GM18861 (cell line): ENCODE measurements at regions not wholly inside any gene's neighbourhood (a gene's known extent, or its start where the extent isn't known, plus 50 kb on each side); places are given as distances from the start of the nearest gene placed in this dataset.
"Not testable (repeated sequence)": the region's sequence is repeated elsewhere in the genome, so short reads cannot be mapped to it uniquely, and the experiment has no call there.

Source experiments
- ATAC-seq: cut with Tn5 transposase; IDR thresholded peaks from one replicate; pipeline ENCODE4 v1.9.1; 2021; ENCODE audit not compliant: unreplicated experiment

GRCh38 chr1:181191494-181192040 is 103.1 kb downstream of the IER5 start:
- no peak for ATAC-seq

- no peak for ATAC-seq
Observed at GRCh38 chr1:181192316-181192715, 103.8 kb downstream of the IER5 start.

- ATAC-seq: no peak
Observed at GRCh38 chr1:181202986-181203555, 114.6 kb downstream of the IER5 start.

- ATAC-seq: no peak
Observed at GRCh38 chr1:181204530-181204929, 116.0 kb downstream of the IER5 start.

GRCh38 chr1:181205901-181206300 is 117.4 kb downstream of the IER5 start:
- ATAC-seq: no peak

- no peak for ATAC-seq
Observed at GRCh38 chr1:181206513-181206912, 118.0 kb downstream of the IER5 start.

- no peak for ATAC-seq
Observed at GRCh38 chr1:181206979-181207790, 118.7 kb downstream of the IER5 start.

GRCh38 chr1:181208083-181208482 is 119.6 kb downstream of the IER5 start:
- no peak for ATAC-seq

GRCh38 chr1:181208967-181209366 is 120.5 kb downstream of the IER5 start:
- no peak for ATAC-seq

- ATAC-seq: no peak
Observed at GRCh38 chr1:181213056-181213455, 124.6 kb downstream of the IER5 start.

GRCh38 chr1:181216591-181216994 is 128.1 kb downstream of the IER5 start:
- no peak for ATAC-seq

- ATAC-seq: no peak
Observed at GRCh38 chr1:181219938-181220337, 131.4 kb downstream of the IER5 start.

- no peak for ATAC-seq
Observed at GRCh38 chr1:181221078-181221477, 132.6 kb downstream of the IER5 start.

GRCh38 chr1:181222972-181223505 is 134.5 kb downstream of the IER5 start:
- no peak for ATAC-seq

GRCh38 chr1:181226728-181227127 is 138.2 kb downstream of the IER5 start:
- not testable (repeated sequence) for ATAC-seq

GRCh38 chr1:181239086-181239485 is 150.6 kb downstream of the IER5 start:
- no peak for ATAC-seq

- ATAC-seq: not testable (repeated sequence)
Observed at GRCh38 chr1:181246320-181246719, 157.8 kb downstream of the IER5 start.

- ATAC-seq: not testable (repeated sequence)
Observed at GRCh38 chr1:181248361-181248760, 159.9 kb downstream of the IER5 start.

- ATAC-seq: no peak
Observed at GRCh38 chr1:181249186-181249585, 160.7 kb downstream of the IER5 start.

- ATAC-seq: no peak
Observed at GRCh38 chr1:181250038-181250437, 161.5 kb downstream of the IER5 start.

GRCh38 chr1:181251001-181251712 is 162.7 kb downstream of the IER5 start:
- ATAC-seq: no peak
